HFF-Myc (cell line): ENCODE measurements at regions not wholly inside any gene's neighbourhood (a gene's known extent, or its start where the extent isn't known, plus 50 kb on each side); places are given as distances from the start of the nearest gene placed in this dataset.

Experiments used
- DNase-seq: peaks from one replicate; pipeline ENCODE4 v3.0.0-alpha.2; 2011; ENCODE audit warnings: low read depth; ENCODE audit errors: extremely low read depth
- H3K4me3 ChIP-seq: replicated peaks from 2 replicates; pipeline ENCODE4 v1.5.1; 2011; ENCODE audit warnings: low read depth, mild to moderate bottlenecking, control low read depth, low read length
- CTCF ChIP-seq: IDR thresholded peaks from 2 replicates; pipeline ENCODE4 v1.5.1; 2012; ENCODE audit warnings: mild to moderate bottlenecking, low read depth, low read length, control low read depth; ENCODE audit errors: missing control alignments

- DNase-seq = no peak
- no peak overlapping the region for H3K4me3 ChIP-seq
- TF ChIP-seq CTCF = no peak
These were observed 155.1 kb upstream of the CAMK1G start for GRCh38 chr1:209428241-209428921.

- no peak for TF ChIP-seq CTCF
- H3K4me3 ChIP-seq = no peak overlapping the region
- no peak for DNase-seq
These were observed 153.9 kb upstream of the CAMK1G start for GRCh38 chr1:209429611-209430010.

GRCh38 chr1:209430107-209430506 lies 153.4 kb upstream of the CAMK1G start:
- no peak for TF ChIP-seq CTCF
- H3K4me3 ChIP-seq = no peak overlapping the region

GRCh38 chr1:209430821-209431259 lies 152.7 kb upstream of the CAMK1G start:
- H3K4me3 ChIP-seq = no peak overlapping the region
- DNase-seq = no peak
- TF ChIP-seq CTCF = no peak

More at GRCh38 chr1:209430107-209430506, 153.4 kb upstream of the CAMK1G start:
- DNase-seq = no peak

GRCh38 chr1:209431402-209431801 lies 152.1 kb upstream of the CAMK1G start:
- TF ChIP-seq CTCF = no peak
- H3K4me3 ChIP-seq = no peak overlapping the region
- DNase-seq = no peak

GRCh38 chr1:209431813-209432442 lies 151.6 kb upstream of the CAMK1G start:
- TF ChIP-seq CTCF = no peak
- DNase-seq = no peak
- H3K4me3 ChIP-seq = no peak overlapping the region
